ENCODE measurements at regions not wholly inside any gene's neighbourhood (a gene's known extent, or its start where the extent isn't known, plus 50 kb on each side); places are given as distances from the start of the nearest gene placed in this dataset.
A peak's percentile ranks its signal among the peaks of the same experiment; 100 is the strongest.

- no peak overlapping the region for H3K27ac ChIP-seq
- TF ChIP-seq CTCF (conservative IDR thresholded peaks at IDR 0.05; ENCODE audit: low read depth) = no peak
- ChIA-PET CTCF (no interaction called here), POLR2A (ENCODE audit: low non-redundant PET) (no interaction called here)
- peak; percentile 10 for DNase-seq (ENCODE audit: low spot score)
Observed at GRCh38 chr2:147572622-147573021, 272.2 kb upstream of the ACVR2A start.

- no peak for DNase-seq (ENCODE audit: low spot score)
- CTCF ChIA-PET = interaction anchor here (0.7 kb wide), 1 partner anchor 1227 kb away, joined by 3 read pairs; no protein-coding TSS in a partner anchor
- POLR2A ChIA-PET (ENCODE audit: low non-redundant PET) = no interaction called here
- H3K27ac ChIP-seq = no peak overlapping the region
- no peak for TF ChIP-seq CTCF (conservative IDR thresholded peaks at IDR 0.05; ENCODE audit: low read depth)
Observed at GRCh38 chr2:147569426-147569825, 275.4 kb upstream of the ACVR2A start.

GRCh38 chr2:147568109-147568508 lies 276.7 kb upstream of the ACVR2A start:
- no peak for TF ChIP-seq CTCF (conservative IDR thresholded peaks at IDR 0.05; ENCODE audit: low read depth)
- CTCF ChIA-PET = no interaction called here
- no peak for DNase-seq (ENCODE audit: low spot score)

GRCh38 chr2:147567136-147567535 lies 277.7 kb upstream of the ACVR2A start:
- no peak overlapping the region for H3K27ac ChIP-seq
- POLR2A ChIA-PET (ENCODE audit: low non-redundant PET) = no interaction called here
- DNase-seq (ENCODE audit: low spot score) = no peak
- TF ChIP-seq CTCF (conservative IDR thresholded peaks at IDR 0.05; ENCODE audit: low read depth) = no peak
- CTCF ChIA-PET = no interaction called here

More at GRCh38 chr2:147568109-147568508, 276.7 kb upstream of the ACVR2A start:
- POLR2A ChIA-PET (ENCODE audit: low non-redundant PET) = no interaction called here
- no peak overlapping the region for H3K27ac ChIP-seq

GRCh38 chr2:147560810-147561535 lies 283.9 kb upstream of the ACVR2A start:
- TF ChIP-seq CTCF (conservative IDR thresholded peaks at IDR 0.05; ENCODE audit: low read depth) = no peak
- H3K27ac ChIP-seq = no peak overlapping the region
- DNase-seq (ENCODE audit: low spot score) = no peak
- ChIA-PET CTCF (no interaction called here), POLR2A (ENCODE audit: low non-redundant PET) (no interaction called here)

GRCh38 chr2:147559070-147559725 lies 285.6 kb upstream of the ACVR2A start:
- CTCF ChIA-PET = no interaction called here
- no peak for DNase-seq (ENCODE audit: low spot score)
- no peak for TF ChIP-seq CTCF (conservative IDR thresholded peaks at IDR 0.05; ENCODE audit: low read depth)
- POLR2A ChIA-PET (ENCODE audit: low non-redundant PET) = no interaction called here
- no peak overlapping the region for H3K27ac ChIP-seq
